GM12878 (cell line): ENCODE measurements at regions not wholly inside any gene's neighbourhood (a gene's known extent, or its start where the extent isn't known, plus 50 kb on each side); places are given as distances from the start of the nearest gene placed in this dataset.

ENCODE experiments used
- ASH2L ChIP-seq: fragments of 300-600, 200-600 bp; sonication (generic); IDR thresholded peaks from 2 replicates; pipeline ENCODE4 v1.6.1; 2017; ENCODE audit warnings: low read depth, mild to moderate bottlenecking, borderline replicate concordance
- BACH1 ChIP-seq: fragments of 450-650 bp; IDR thresholded peaks from 2 replicates; pipeline ENCODE4 v1.6.1; 2017; ENCODE audit warnings: mild to moderate bottlenecking, borderline replicate concordance
- CEBPZ ChIP-seq: fragments of 150-350 bp; IDR thresholded peaks from 2 replicates; pipeline ENCODE4 v1.6.1; 2016; ENCODE audit warnings: low read depth, low read length
- CHD4 ChIP-seq: fragments of 200-600 bp; sonication (generic); IDR thresholded peaks from 2 replicates; pipeline ENCODE4 v1.6.1; 2016; ENCODE audit warnings: mild to moderate bottlenecking
- CREB1 ChIP-seq: IDR thresholded peaks from 2 replicates; pipeline ENCODE4 v1.6.1; 2012; ENCODE audit warnings: low read depth, mild to moderate bottlenecking, inconsistent platforms
- DPF2 ChIP-seq: fragments of 450-650 bp; IDR thresholded peaks from 2 replicates; pipeline ENCODE4 v1.6.1; 2017; ENCODE audit warnings: mild to moderate bottlenecking
- ETV6 ChIP-seq, 2 experiments: fragments of 450-650 bp in 1 of 2; IDR thresholded peaks in 1 of 2; conservative IDR thresholded peaks in 1 of 2; 2 replicates each; pipeline ENCODE4 v1.6.1; 2014; ENCODE audit warnings: antibody characterized with exemption in 1 of 2, borderline replicate concordance in 1 of 2, low read depth in 1 of 2, mild to moderate bottlenecking in 1 of 2, moderate library complexity in 1 of 2
- IRF5 ChIP-seq: fragments of 450-650 bp; IDR thresholded peaks from 2 replicates; pipeline ENCODE4 v1.6.1; 2017; ENCODE audit warnings: borderline replicate concordance
- NFYB ChIP-seq: IDR thresholded peaks from 2 replicates; pipeline ENCODE4 v1.6.1; 2011; ENCODE audit warnings: low read depth, mild to moderate bottlenecking, low read length, improper control_type of control experiment, moderate library complexity; ENCODE audit not compliant: insufficient read depth
- NR2C2 ChIP-seq: IDR thresholded peaks from 2 replicates; pipeline ENCODE4 v1.6.1; 2011; ENCODE audit warnings: borderline replicate concordance, low read depth; ENCODE audit not compliant: control insufficient read depth, insufficient read length
- POU2F2 ChIP-seq: IDR thresholded peaks from 3 replicates; pipeline ENCODE4 v1.6.1; 2011; ENCODE audit warnings: low read depth, mild to moderate bottlenecking, low read length, borderline replicate concordance
- SMAD5 ChIP-seq: IDR thresholded peaks from 2 replicates; pipeline ENCODE4 v1.6.1; 2016; ENCODE audit warnings: antibody characterized with exemption, low read depth
- SP1 ChIP-seq: IDR thresholded peaks from one replicate; pipeline ENCODE4 v1.6.1; 2011; ENCODE audit warnings: low read depth, low read length
- TCF7 ChIP-seq: IDR thresholded peaks from 2 replicates; pipeline ENCODE4 v1.6.1; 2014; ENCODE audit warnings: antibody characterized with exemption, borderline replicate concordance
- ZBED1 ChIP-seq: IDR thresholded peaks from 2 replicates; pipeline ENCODE4 v1.6.1; 2016; ENCODE audit warnings: borderline replicate concordance
- ZNF622 ChIP-seq: fragments of 450-650 bp; IDR thresholded peaks from 2 replicates; pipeline ENCODE4 v1.6.1; 2017; ENCODE audit warnings: mild to moderate bottlenecking, inconsistent platforms
- ZSCAN29 ChIP-seq: fragments of 450-650 bp; IDR thresholded peaks from 2 replicates; pipeline ENCODE4 v1.6.1; 2017; ENCODE audit warnings: mild to moderate bottlenecking, moderate library complexity
- ZZZ3 ChIP-seq: IDR thresholded peaks from 2 replicates; pipeline ENCODE4 v1.6.1; 2011; ENCODE audit warnings: low read depth; ENCODE audit not compliant: control insufficient read depth, insufficient read length
- TF ChIP-seq, protein P1 (sequence below): fragments of 450-650 bp; IDR thresholded peaks from 2 replicates; pipeline ENCODE4 v1.6.1; 2016; ENCODE audit warnings: mild to moderate bottlenecking
- TF ChIP-seq, protein P2 (sequence below): fragments of 450-650 bp; IDR thresholded peaks from 2 replicates; pipeline ENCODE4 v1.6.1; 2018; ENCODE audit warnings: borderline replicate concordance, mild to moderate bottlenecking; ENCODE audit not compliant: partially characterized antibody

DNA sequence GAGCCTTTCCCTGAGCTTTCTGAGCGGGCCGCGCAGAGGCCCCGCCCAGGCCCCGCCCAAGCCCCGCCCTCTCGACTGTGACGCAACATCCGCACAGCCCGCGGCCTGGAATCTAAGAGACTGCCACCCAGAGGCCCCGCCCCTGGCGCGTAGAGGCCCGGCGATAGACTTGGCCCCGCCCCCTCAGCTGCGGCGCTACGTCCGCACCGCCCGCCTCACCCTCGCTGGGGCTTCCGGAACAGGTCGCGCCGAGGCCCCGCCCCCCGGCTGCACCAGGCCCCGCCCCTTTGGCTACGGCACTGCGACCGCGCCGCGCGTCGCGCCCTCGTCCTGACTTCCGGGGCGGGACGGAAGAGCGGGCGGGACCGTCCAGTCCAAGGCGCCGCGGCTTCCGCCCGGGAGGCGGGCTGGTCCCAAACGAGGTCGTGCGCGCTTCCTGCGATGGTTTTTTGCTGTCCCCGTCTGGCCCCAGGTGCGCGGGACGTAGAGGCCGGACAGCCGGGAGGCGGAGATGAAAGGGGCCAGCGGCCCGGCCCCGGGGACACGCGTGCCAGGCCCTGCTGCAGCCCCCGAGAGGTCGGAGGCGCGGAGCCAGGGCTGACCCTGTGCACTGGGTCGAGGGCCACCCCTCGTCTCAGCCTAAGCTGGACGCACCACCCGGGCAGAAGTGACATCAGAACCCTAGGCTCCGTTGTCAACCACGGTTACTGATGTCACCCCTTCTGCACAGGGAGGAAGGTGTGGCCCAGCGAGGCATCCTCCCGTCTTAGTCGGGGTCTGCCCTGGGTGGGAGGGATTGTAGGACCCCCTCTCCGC lies 59.0 kb upstream of the WNT7B start (continued):
- TF ChIP-seq, protein P1, sequence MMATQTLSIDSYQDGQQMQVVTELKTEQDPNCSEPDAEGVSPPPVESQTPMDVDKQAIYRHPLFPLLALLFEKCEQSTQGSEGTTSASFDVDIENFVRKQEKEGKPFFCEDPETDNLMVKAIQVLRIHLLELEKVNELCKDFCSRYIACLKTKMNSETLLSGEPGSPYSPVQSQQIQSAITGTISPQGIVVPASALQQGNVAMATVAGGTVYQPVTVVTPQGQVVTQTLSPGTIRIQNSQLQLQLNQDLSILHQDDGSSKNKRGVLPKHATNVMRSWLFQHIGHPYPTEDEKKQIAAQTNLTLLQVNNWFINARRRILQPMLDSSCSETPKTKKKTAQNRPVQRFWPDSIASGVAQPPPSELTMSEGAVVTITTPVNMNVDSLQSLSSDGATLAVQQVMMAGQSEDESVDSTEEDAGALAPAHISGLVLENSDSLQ = no peak
- no peak for TF ChIP-seq CHD4
- TF ChIP-seq DPF2 = 0 out of 2 replicates have a peak, but pooled peaks have one; percentile 15
- TF ChIP-seq ZZZ3 = no peak
- TF ChIP-seq ZNF622 = no peak
- no peak for TF ChIP-seq TCF7
- TF ChIP-seq NFYB = 0 out of 2 replicates have a peak, but pooled peaks have one; percentile 23
- TF ChIP-seq NR2C2 = no peak
- no peak for TF ChIP-seq ETV6 (conservative IDR thresholded peaks at IDR 0.05 in 1 of 2, IDR thresholded peaks at IDR 0.05 in 1 of 2; ENCODE audit: borderline replicate concordance in 1 of 2, low read depth in 1 of 2)
- no peak for TF ChIP-seq ZSCAN29
- TF ChIP-seq ZBED1 = no peak
- TF ChIP-seq, protein P2, sequence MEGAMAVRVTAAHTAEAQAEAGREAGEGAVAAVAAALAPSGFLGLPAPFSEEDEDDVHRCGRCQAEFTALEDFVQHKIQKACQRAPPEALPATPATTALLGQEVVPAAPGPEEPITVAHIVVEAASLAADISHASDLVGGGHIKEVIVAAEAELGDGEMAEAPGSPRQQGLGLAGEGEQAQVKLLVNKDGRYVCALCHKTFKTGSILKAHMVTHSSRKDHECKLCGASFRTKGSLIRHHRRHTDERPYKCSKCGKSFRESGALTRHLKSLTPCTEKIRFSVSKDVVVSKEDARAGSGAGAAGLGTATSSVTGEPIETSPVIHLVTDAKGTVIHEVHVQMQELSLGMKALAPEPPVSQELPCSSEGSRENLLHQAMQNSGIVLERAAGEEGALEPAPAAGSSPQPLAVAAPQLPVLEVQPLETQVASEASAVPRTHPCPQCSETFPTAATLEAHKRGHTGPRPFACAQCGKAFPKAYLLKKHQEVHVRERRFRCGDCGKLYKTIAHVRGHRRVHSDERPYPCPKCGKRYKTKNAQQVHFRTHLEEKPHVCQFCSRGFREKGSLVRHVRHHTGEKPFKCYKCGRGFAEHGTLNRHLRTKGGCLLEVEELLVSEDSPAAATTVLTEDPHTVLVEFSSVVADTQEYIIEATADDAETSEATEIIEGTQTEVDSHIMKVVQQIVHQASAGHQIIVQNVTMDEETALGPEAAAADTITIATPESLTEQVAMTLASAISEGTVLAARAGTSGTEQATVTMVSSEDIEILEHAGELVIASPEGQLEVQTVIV = peak; percentile 47
- TF ChIP-seq BACH1 = no peak
- TF ChIP-seq CEBPZ = no peak
- no peak for TF ChIP-seq IRF5
- TF ChIP-seq POU2F2 = no peak
- no peak for TF ChIP-seq ASH2L
- peak; percentile 98 for TF ChIP-seq CREB1
- 0 out of 2 replicates have a peak, but pooled peaks have one; percentile 60 for TF ChIP-seq SMAD5
- TF ChIP-seq SP1 = peak; percentile 50
